ENCODE measurements at regions not wholly inside any gene's neighbourhood (a gene's known extent, or its start where the extent isn't known, plus 50 kb on each side); places are given as distances from the start of the nearest gene placed in this dataset.
A peak's percentile ranks its signal among the peaks of the same experiment; 100 is the strongest.

- no peak for DNase-seq (ENCODE audit: low read depth in 2 of 2)
Measured at GRCh38 chr2:219769090-219769910, 141.9 kb downstream of the SLC4A3 start.

GRCh38 chr2:219772103-219772635 is 144.7 kb downstream of the SLC4A3 start:
- no peak for DNase-seq (ENCODE audit: low read depth in 2 of 2)

- no peak for DNase-seq (ENCODE audit: low read depth in 2 of 2)
Measured at GRCh38 chr2:219772697-219773096, 145.3 kb downstream of the SLC4A3 start.

GRCh38 chr2:219775506-219775905 is 148.1 kb downstream of the SLC4A3 start:
- no peak for DNase-seq (ENCODE audit: low read depth in 2 of 2)

- no peak for DNase-seq (ENCODE audit: low read depth in 2 of 2)
Measured at GRCh38 chr2:219777388-219777787, 150.0 kb downstream of the SLC4A3 start.

GRCh38 chr2:219778189-219778588 is 150.8 kb downstream of the SLC4A3 start:
- DNase-seq (ENCODE audit: low read depth in 2 of 2) = no peak

- DNase-seq (ENCODE audit: low read depth in 2 of 2) = no peak
Measured at GRCh38 chr2:219782737-219783348, 155.4 kb downstream of the SLC4A3 start.

- DNase-seq (ENCODE audit: low read depth in 2 of 2) = peak in 1 of 2 experiments; percentile 16
Measured at GRCh38 chr2:219783359-219783975, 156.0 kb downstream of the SLC4A3 start.

GRCh38 chr2:219784178-219784577 is 156.7 kb downstream of the SLC4A3 start:
- DNase-seq (ENCODE audit: low read depth in 2 of 2) = no peak

GRCh38 chr2:219789476-219789875 is 162.0 kb downstream of the SLC4A3 start:
- no peak for DNase-seq (ENCODE audit: low read depth in 2 of 2)

- no peak for DNase-seq (ENCODE audit: low read depth in 2 of 2)
Measured at GRCh38 chr2:219792446-219792845, 165.0 kb downstream of the SLC4A3 start.

GRCh38 chr2:219798430-219798829 is 171.0 kb downstream of the SLC4A3 start:
- DNase-seq (ENCODE audit: low read depth in 2 of 2) = no peak

- DNase-seq (ENCODE audit: low read depth in 2 of 2) = peak in 1 of 2 experiments; percentile 2
Measured at GRCh38 chr2:219803294-219803693, 175.9 kb downstream of the SLC4A3 start.

- no peak for DNase-seq (ENCODE audit: low read depth in 2 of 2)
Measured at GRCh38 chr2:219810895-219811294, 183.5 kb downstream of the SLC4A3 start.

GRCh38 chr2:219812672-219813071 is 185.2 kb downstream of the SLC4A3 start:
- DNase-seq (ENCODE audit: low read depth in 2 of 2) = no peak

GRCh38 chr2:219820767-219821166 is 193.3 kb downstream of the SLC4A3 start:
- no peak for DNase-seq (ENCODE audit: low read depth in 2 of 2)

GRCh38 chr2:219823574-219823973 is 196.1 kb downstream of the SLC4A3 start:
- no peak for DNase-seq (ENCODE audit: low read depth in 2 of 2)

- DNase-seq (ENCODE audit: low read depth in 2 of 2) = no peak
Measured at GRCh38 chr2:219824996-219825395, 197.6 kb downstream of the SLC4A3 start.

- no peak for DNase-seq (ENCODE audit: low read depth in 2 of 2)
Measured at GRCh38 chr2:219828127-219828526, 200.7 kb downstream of the SLC4A3 start.

- no peak for DNase-seq (ENCODE audit: low read depth in 2 of 2)
Measured at GRCh38 chr2:219829667-219830352, 202.4 kb downstream of the SLC4A3 start.

- no peak for DNase-seq (ENCODE audit: low read depth in 2 of 2)
Measured at GRCh38 chr2:219830353-219830738, 202.9 kb downstream of the SLC4A3 start.

- no peak for DNase-seq (ENCODE audit: low read depth in 2 of 2)
Measured at GRCh38 chr2:219831957-219832356, 204.5 kb downstream of the SLC4A3 start.

All from fibroblast of skin of left quadriceps (primary cell).